ENCODE measurements at regions not wholly inside any gene's neighbourhood (a gene's known extent, or its start where the extent isn't known, plus 50 kb on each side); places are given as distances from the start of the nearest gene placed in this dataset.

DNA sequence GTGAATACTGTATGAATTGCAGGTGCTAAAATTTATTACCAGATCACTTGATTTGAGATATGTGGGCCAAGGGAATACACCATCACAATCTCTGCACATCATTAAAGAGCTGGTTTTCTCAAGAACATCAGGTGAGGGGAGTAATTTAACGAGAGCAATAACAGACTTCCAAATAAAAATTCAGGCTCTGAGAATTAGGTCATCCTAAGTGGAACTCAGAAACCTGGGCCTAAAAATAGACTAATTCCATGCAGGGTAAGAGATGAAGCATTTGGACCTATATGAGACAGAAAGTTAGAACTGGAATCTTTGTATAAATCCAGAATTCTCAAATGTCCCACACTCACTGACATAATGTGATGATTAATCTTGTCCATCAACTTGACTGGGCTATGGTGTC lies 331.1 kb downstream of the ZNF621 start:
- TF ChIP-seq, protein P1, sequence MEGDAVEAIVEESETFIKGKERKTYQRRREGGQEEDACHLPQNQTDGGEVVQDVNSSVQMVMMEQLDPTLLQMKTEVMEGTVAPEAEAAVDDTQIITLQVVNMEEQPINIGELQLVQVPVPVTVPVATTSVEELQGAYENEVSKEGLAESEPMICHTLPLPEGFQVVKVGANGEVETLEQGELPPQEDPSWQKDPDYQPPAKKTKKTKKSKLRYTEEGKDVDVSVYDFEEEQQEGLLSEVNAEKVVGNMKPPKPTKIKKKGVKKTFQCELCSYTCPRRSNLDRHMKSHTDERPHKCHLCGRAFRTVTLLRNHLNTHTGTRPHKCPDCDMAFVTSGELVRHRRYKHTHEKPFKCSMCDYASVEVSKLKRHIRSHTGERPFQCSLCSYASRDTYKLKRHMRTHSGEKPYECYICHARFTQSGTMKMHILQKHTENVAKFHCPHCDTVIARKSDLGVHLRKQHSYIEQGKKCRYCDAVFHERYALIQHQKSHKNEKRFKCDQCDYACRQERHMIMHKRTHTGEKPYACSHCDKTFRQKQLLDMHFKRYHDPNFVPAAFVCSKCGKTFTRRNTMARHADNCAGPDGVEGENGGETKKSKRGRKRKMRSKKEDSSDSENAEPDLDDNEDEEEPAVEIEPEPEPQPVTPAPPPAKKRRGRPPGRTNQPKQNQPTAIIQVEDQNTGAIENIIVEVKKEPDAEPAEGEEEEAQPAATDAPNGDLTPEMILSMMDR (optimal IDR thresholded peaks at IDR 0.05 in 1 of 3, IDR thresholded peaks at IDR 0.05 in 1 of 3, conservative IDR thresholded peaks at IDR 0.05 in 1 of 3; ENCODE audit: extremely low read depth in 1 of 3, insufficient read depth in 2 of 3, low read length in 3 of 3), result no peak
- TF ChIP-seq EZH2 (IDR thresholded peaks at IDR 0.05; ENCODE audit: low read length), result no peak

Measured in keratinocyte (primary cell).